DND-41 (cell line): ENCODE measurements at regions not wholly inside any gene's neighbourhood (a gene's known extent, or its start where the extent isn't known, plus 50 kb on each side); places are given as distances from the start of the nearest gene placed in this dataset.

ENCODE experiments used
- CTCF ChIP-seq: IDR thresholded peaks from 2 replicates; pipeline ENCODE4 v1.5.1; 2012; ENCODE audit warnings: borderline replicate concordance, low read length, moderate library complexity, mild to moderate bottlenecking; ENCODE audit not compliant: poor library complexity, severe bottlenecking; ENCODE audit errors: extremely low read depth
- EZH2 ChIP-seq: IDR thresholded peaks from 3 replicates; pipeline ENCODE4 v1.6.1; 2012; ENCODE audit warnings: borderline replicate concordance, low read depth, mild to moderate bottlenecking, moderate library complexity, low read length, inconsistent platforms; ENCODE audit not compliant: severe bottlenecking

- TF ChIP-seq CTCF (no peak), EZH2 (no peak)
Observed at GRCh38 chr4:27350161-27350560, 489.5 kb downstream of the STIM2 start.
